ENCODE measurements at regions not wholly inside any gene's neighbourhood (a gene's known extent, or its start where the extent isn't known, plus 50 kb on each side); places are given as distances from the start of the nearest gene placed in this dataset.

- TF ChIP-seq YY1 (IDR thresholded peaks at IDR 0.05; ENCODE audit: insufficient read depth, insufficient read length) (no peak), ZNF274 (IDR thresholded peaks at IDR 0.05; ENCODE audit: low read depth, low read length) (no peak), SUZ12 (IDR thresholded peaks at IDR 0.05; ENCODE audit: extremely low read depth, insufficient read depth, insufficient read length) (no peak)
Observed at GRCh38 chr13:106423530-106423929, 111.9 kb downstream of the EFNB2 start.
